Karpas-422 (cell line): ENCODE measurements at regions not wholly inside any gene's neighbourhood (a gene's known extent, or its start where the extent isn't known, plus 50 kb on each side); places are given as distances from the start of the nearest gene placed in this dataset.
"Not testable (repeated sequence)": the region's sequence is repeated elsewhere in the genome, so short reads cannot be mapped to it uniquely, and the experiment has no call there.

ENCODE experiments used
- DNase-seq: peaks from one replicate; pipeline ENCODE4 v3.0.0-alpha.2; 2015
- H2AFZ ChIP-seq: fragments of 200-600 bp; sonication (generic); 2 replicates; pipeline ENCODE4 v1.6.1; 2014; ENCODE audit warnings: antibody characterized with exemption, low read length, mixed read lengths
- H3K27ac ChIP-seq: fragments of 200-600 bp; sonication (generic); 2 replicates; pipeline ENCODE4 v1.5.1; 2014; ENCODE audit warnings: mild to moderate bottlenecking, low read length, moderate library complexity
- H3K27me3 ChIP-seq: fragments of 200-600 bp; sonication (generic); 2 replicates; pipeline ENCODE4 v1.6.1; 2014; ENCODE audit warnings: low read length, mixed read lengths
- H3K36me3 ChIP-seq: fragments of 200-600 bp; sonication (generic); 2 replicates; pipeline ENCODE4 v1.6.1; 2014; ENCODE audit warnings: low read length, mixed read lengths; ENCODE audit not compliant: insufficient read depth
- H3K4me1 ChIP-seq: fragments of 200-600 bp; sonication (generic); 2 replicates; pipeline ENCODE4 v1.6.1; 2014; ENCODE audit warnings: mild to moderate bottlenecking, low read length, mixed read lengths
- H3K4me2 ChIP-seq: fragments of 200-600 bp; sonication (generic); 2 replicates; pipeline ENCODE4 v1.6.1; 2014; ENCODE audit warnings: low read length, low read depth, mild to moderate bottlenecking; ENCODE audit not compliant: poor library complexity, severe bottlenecking
- H3K4me3 ChIP-seq: fragments of 200-600 bp; sonication (generic); 2 replicates; pipeline ENCODE4 v1.5.1; 2014; ENCODE audit warnings: mild to moderate bottlenecking, antibody characterized with exemption, low read length, mixed read lengths
- H3K79me2 ChIP-seq: fragments of 200-600 bp; sonication (generic); 2 replicates; pipeline ENCODE4 v1.6.1; 2014; ENCODE audit warnings: mild to moderate bottlenecking, low read length, mixed read lengths
- H3K9ac ChIP-seq: fragments of 200-600 bp; sonication (generic); 2 replicates; pipeline ENCODE4 v1.6.0; 2014; ENCODE audit warnings: low read length
- H3K9me2 ChIP-seq: fragments of 200-600 bp; sonication (generic), shearing (Covaris generic); replicated peaks from 2 replicates; pipeline ENCODE4 v1.6.0; 2014; ENCODE audit warnings: mild to moderate bottlenecking, low read length, moderate library complexity; ENCODE audit not compliant: insufficient read depth
- H3K9me3 ChIP-seq: fragments of 300-700, 200-600 bp; sonication (generic); 2 replicates; pipeline ENCODE4 v1.6.1; 2014; ENCODE audit warnings: low read length, mixed read lengths
- H4K20me1 ChIP-seq: fragments of 200-600 bp; sonication (generic); 2 replicates; pipeline ENCODE4 v1.6.1; 2014; ENCODE audit warnings: mild to moderate bottlenecking, antibody characterized with exemption, low read length, low read depth; ENCODE audit not compliant: insufficient read depth

DNA sequence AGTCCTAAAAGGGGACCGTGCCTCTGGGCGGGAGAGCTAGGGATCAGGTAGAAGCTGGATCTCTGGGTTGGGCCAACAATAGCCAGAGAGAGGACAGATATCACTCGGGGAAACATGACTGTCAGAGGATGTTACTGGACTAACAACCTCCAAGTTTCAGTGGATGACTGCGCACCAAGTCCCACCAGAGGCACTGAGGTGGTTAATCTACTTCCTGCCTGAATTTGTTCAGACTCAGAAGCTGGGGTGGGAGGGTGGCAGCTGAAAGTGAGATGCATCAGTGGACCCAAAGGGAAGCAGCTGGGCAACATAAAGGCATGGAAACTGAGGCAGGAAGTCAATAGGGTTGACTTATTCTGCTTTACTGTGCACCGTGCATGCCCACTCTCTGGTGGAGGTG, 130.1 kb upstream of the SLC44A1 start:
- Histone ChIP-seq H3K27ac (no peak overlapping the region), H3K4me2 (no peak overlapping the region), H3K79me2 (no peaks in the 10 kb centered on the region), H3K9me2 (no peaks in the 10 kb centered on the region), H4K20me1 (no peaks in the 10 kb centered on the region), H3K36me3 (no peaks in the 10 kb centered on the region), H3K4me1 (no peaks in the 10 kb centered on the region), H3K27me3 (no peaks in the 10 kb centered on the region), H3K4me3 (no peak overlapping the region), H2AFZ (no peak overlapping the region), H3K9ac (no peak overlapping the region), H3K9me3 (no peaks in the 10 kb centered on the region)
- DNase-seq, result no peak

DNA sequence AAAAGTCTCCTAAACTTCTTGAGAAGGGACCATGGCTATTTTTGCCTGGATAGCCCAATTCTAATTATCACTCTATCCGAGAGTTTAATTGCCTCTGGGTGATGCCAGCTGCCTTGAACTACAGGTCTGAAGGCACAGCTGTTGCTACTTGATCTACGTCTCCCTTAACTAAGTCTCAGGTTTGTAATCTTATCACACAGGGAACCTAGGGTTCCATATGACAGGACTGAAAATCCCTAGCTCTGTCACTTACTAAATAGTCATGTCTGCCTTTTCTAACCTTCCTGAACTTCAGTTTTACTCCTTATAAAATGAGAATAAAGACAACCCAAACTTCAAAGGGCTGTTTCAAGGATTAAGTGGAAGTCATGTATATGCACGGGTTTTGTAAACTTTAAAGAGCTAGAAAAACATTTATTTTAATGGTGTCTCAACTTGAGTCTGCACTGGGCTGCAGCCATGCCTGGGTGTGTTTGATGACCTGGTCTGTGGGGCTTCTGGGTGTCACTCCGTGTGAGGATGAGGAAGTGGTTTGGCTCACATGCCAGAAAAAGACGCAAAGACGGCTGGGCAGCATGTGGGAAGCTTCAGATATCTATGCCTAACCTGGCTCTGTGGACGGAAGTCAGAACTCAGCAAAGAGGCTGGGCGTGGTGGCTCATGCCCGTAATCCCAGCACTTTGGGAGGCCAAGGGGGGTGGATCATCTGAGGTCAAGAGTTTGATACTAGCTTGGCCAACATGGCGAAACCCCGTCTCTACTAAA, 129.3 kb upstream of the SLC44A1 start:
- Histone ChIP-seq H3K27me3 (no peaks in the 10 kb centered on the region), H3K9me2 (no peaks in the 10 kb centered on the region), H3K4me2 (no peak overlapping the region), H3K79me2 (no peaks in the 10 kb centered on the region), H2AFZ (no peak overlapping the region; the same call in 1 of the 2 replicates), H3K4me1 (no peaks in the 10 kb centered on the region), H4K20me1 (no peaks in the 10 kb centered on the region), H3K27ac (no peak overlapping the region), H3K9ac (no peak overlapping the region), H3K36me3 (no peaks in the 10 kb centered on the region), H3K9me3 (no peaks in the 10 kb centered on the region), H3K4me3 (no peak overlapping the region)
- no peak for DNase-seq

DNA sequence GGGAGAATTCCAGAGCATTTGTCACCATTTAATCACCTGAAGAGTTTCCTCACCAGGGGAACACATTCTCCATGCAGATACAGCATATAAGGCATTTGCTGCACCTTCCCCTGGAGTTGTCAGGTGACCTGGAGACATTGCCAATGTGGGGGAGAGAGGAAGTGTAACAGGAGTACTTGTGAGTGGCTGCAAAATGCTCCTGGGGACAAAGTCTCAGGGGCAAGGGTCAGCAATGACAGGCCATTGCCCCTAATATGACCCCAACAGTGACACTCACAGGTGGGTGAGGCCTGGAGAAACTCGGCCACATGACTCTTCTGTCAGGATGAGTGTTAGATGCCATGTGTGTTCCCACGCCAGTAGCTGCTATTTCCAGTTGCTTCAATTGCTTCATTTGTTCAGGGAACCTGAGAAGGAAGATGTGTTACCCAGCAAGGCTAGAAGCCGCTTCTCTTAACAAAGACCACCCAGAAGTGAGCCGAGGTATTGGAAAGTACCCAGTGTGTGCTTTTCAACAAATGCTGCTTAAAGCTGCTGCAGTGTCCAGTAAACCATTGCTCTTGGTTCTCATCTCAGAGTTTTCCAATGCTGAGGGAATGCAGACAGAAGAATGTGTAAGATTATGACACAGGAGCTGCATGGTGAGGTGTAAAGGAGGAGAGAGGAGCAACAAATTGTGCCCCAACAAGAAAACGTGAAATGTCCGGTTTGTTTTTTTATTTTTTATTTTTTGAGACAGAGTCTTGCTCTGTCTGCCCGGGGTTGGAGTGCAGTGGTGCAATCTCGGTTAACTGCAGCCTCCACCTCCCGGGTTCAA, 128.2 kb upstream of the SLC44A1 start:
- H3K27ac ChIP-seq, result no peak overlapping the region
- no peak for DNase-seq
- no peaks in the 10 kb centered on the region for H3K79me2 ChIP-seq
- no peaks in the 10 kb centered on the region for H3K27me3 ChIP-seq
- no peaks in the 10 kb centered on the region for H3K9me2 ChIP-seq
- H3K4me3 ChIP-seq, result no peak overlapping the region
- no peak overlapping the region for H2AFZ ChIP-seq
- no peaks in the 10 kb centered on the region for H3K9me3 ChIP-seq
- H3K36me3 ChIP-seq, result no peaks in the 10 kb centered on the region
- H3K4me1 ChIP-seq, result no peaks in the 10 kb centered on the region
- no peaks in the 10 kb centered on the region for H4K20me1 ChIP-seq
- no peak overlapping the region for H3K4me2 ChIP-seq
- no peak overlapping the region for H3K9ac ChIP-seq

DNA sequence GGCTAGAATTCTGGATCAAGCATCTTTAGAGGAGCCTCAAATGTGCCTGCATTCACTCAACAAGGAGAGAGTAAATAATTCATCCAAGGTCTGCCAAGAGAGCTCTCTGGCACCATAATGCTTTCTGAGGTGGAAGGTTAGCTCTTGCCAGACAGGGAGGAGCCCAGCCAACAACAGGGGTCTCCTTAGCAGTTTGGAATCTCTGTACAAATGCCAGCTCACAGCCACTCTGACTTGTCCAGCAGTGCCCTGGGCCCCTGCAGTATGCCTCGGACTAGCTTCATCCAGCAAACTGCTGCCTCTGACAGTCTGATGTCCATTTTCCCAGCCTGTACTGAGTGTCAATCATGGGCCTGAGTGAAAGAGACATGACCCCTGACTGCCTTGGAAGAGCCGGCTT, 127.2 kb upstream of the SLC44A1 start:
- Histone ChIP-seq H3K4me3 (no peak overlapping the region), H3K27ac (no peak overlapping the region), H3K36me3 (no peaks in the 10 kb centered on the region), H3K4me1 (no peaks in the 10 kb centered on the region), H3K27me3 (no peaks in the 10 kb centered on the region), H3K79me2 (no peaks in the 10 kb centered on the region), H4K20me1 (no peaks in the 10 kb centered on the region), H3K9ac (no peak overlapping the region), H3K9me3 (no peaks in the 10 kb centered on the region), H2AFZ (no peak overlapping the region), H3K4me2 (no peak overlapping the region), H3K9me2 (no peaks in the 10 kb centered on the region)
- DNase-seq, result no peak

DNA sequence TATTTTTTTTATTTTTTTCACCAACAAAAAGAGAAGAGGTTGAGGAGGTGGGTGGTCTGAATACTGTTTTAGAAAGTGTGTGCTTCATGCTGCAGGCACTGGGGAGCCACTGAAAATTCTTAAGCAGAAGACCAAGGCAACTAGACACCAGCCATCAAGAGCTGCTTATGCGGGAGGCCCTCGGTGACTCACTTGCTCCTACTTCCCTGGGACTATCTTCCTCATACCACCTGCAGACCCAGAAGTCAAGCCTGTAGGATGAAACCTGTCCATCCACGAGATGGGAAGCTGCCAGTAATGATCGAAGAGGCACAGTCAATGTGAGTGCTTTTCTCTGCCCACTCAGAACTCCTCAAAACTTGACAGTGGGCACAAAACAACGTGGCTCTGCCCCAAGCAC, 125.8 kb upstream of the SLC44A1 start:
- Histone ChIP-seq H4K20me1 (no peaks in the 10 kb centered on the region), H3K9me3 (no peaks in the 10 kb centered on the region), H3K4me2 (no peak overlapping the region), H3K27ac (no peak overlapping the region), H3K36me3 (no peaks in the 10 kb centered on the region), H3K4me1 (no peaks in the 10 kb centered on the region), H3K79me2 (no peaks in the 10 kb centered on the region), H3K4me3 (no peak overlapping the region), H2AFZ (no peak overlapping the region), H3K9me2 (no peaks in the 10 kb centered on the region), H3K27me3 (no peaks in the 10 kb centered on the region), H3K9ac (no peak overlapping the region)
- DNase-seq, result no peak

DNA sequence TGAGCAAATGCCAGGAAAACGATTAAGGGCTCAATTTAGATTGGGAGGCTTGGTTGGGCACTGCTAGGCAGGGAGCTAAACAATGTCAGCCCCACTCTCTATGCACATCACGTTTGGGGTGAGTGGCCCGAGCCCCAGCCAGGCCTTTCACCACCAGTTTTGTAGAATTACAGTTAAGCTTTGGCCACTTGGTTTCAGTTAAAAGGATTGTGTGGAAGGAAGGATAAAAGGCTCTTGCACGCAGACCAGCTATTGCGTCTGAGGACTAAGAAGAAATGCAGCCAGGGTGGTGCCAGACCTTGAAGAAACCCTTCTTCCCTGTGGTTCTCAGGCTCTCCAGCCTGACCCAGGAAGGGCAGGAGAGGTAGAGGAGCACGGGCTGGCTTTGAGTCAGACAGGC, 125.3 kb upstream of the SLC44A1 start:
- no peaks in the 10 kb centered on the region for H3K9me2 ChIP-seq
- no peaks in the 10 kb centered on the region for H4K20me1 ChIP-seq
- no peak overlapping the region for H3K4me3 ChIP-seq
- no peak overlapping the region for H3K27ac ChIP-seq
- H3K27me3 ChIP-seq, result no peaks in the 10 kb centered on the region
- H3K9me3 ChIP-seq, result no peaks in the 10 kb centered on the region
- H3K9ac ChIP-seq, result no peak overlapping the region
- no peak for DNase-seq
- no peaks in the 10 kb centered on the region for H3K79me2 ChIP-seq
- H2AFZ ChIP-seq, result no peak overlapping the region
- no peak overlapping the region for H3K4me2 ChIP-seq
- no peaks in the 10 kb centered on the region for H3K36me3 ChIP-seq
- H3K4me1 ChIP-seq, result no peaks in the 10 kb centered on the region

DNA sequence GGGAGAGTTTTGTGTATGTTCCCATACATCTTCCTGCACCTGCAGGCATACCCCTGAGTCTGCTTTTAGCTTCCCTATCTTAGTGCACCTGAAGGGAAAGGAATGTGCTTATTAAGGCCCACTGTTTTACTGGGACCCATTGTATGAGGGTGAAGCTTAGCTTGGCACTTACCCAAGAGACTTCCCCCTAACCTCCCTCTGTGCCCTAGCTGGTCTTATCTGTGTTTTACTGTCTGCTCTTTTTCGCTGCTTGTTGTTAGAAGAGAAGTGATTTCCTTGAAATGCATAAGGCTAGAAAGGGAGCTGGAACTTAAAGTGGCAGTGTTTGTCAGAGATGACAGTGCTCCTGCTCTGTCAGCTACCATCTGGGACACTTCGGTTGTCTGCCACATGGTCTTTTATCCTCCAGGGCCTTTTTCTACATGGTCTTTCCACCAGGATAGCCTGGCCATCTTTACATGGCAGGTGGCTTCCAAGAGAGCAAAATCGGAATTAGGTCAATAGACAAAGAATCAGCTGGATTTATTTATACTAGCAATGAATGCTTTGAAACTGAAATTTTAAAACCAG, 122.5 kb upstream of the SLC44A1 start:
- no peak overlapping the region for H3K4me3 ChIP-seq
- H3K4me2 ChIP-seq, result no peak overlapping the region
- no peak overlapping the region for H3K27ac ChIP-seq
- no peak for DNase-seq
- no peaks in the 10 kb centered on the region for H3K4me1 ChIP-seq
- no peaks in the 10 kb centered on the region for H3K27me3 ChIP-seq
- no peaks in the 10 kb centered on the region for H3K9me3 ChIP-seq
- H3K9me2 ChIP-seq, result no peaks in the 10 kb centered on the region
- H3K9ac ChIP-seq, result no peak overlapping the region
- no peaks in the 10 kb centered on the region for H3K79me2 ChIP-seq
- no peaks in the 10 kb centered on the region for H3K36me3 ChIP-seq
- H2AFZ ChIP-seq, result no peak overlapping the region
- H4K20me1 ChIP-seq, result no peaks in the 10 kb centered on the region

DNA sequence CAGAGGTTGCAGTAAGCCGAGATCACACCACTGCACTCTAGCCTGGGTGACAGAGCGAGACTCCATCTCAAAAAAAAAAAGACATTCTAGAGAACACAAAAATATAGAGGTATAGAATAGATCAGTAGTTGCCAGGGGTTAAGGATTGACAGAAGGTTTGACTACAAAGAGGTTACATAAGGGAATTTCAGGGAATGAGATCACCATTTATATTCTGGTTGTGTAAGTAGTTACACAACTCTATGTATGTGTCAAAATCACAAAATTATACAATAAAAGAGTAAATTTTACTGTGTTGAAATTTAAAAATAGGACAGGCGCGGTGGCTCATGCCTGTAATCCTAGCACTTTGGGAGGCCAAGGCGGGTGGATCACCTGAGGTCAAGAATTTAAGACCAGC, 119.9 kb upstream of the SLC44A1 start:
- H3K27ac ChIP-seq, H3K9me2 ChIP-seq, H3K4me1 ChIP-seq, H3K4me2 ChIP-seq, H3K4me3 ChIP-seq, H3K79me2 ChIP-seq, H3K9me3 ChIP-seq, H2AFZ ChIP-seq, DNase-seq, H4K20me1 ChIP-seq, H3K9ac ChIP-seq, H3K36me3 ChIP-seq, H3K27me3 ChIP-seq: not testable (repeated sequence)
